Endothelial cell (in vitro differentiated cells): ENCODE measurements at regions not wholly inside any gene's neighbourhood (a gene's known extent, or its start where the extent isn't known, plus 50 kb on each side); places are given as distances from the start of the nearest gene placed in this dataset.

Source experiments
- DNase-seq: peaks from one replicate; pipeline ENCODE4 v3.0.0; 2021; ENCODE audit warnings: low spot score
- H3K27ac Mint-ChIP-seq: one replicate; pipeline ENCODE4 v1.8.0; 2021; ENCODE audit warnings: mixed read lengths, inconsistent platforms; ENCODE audit not compliant: unreplicated experiment
- H3K27me3 Mint-ChIP-seq: one replicate; pipeline ENCODE4 v1.8.0; 2021; ENCODE audit warnings: mild to moderate bottlenecking, moderate library complexity, mixed read lengths, inconsistent platforms; ENCODE audit not compliant: unreplicated experiment
- H3K36me3 Mint-ChIP-seq: one replicate; pipeline ENCODE4 v1.8.0; 2021; ENCODE audit warnings: mild to moderate bottlenecking, low read depth, mixed read lengths, inconsistent platforms; ENCODE audit not compliant: unreplicated experiment
- H3K4me1 Mint-ChIP-seq: one replicate; pipeline ENCODE4 v1.8.0; 2021; ENCODE audit warnings: mild to moderate bottlenecking, mixed read lengths, inconsistent platforms; ENCODE audit not compliant: unreplicated experiment
- H3K4me3 Mint-ChIP-seq: one replicate; pipeline ENCODE4 v1.8.0; 2021; ENCODE audit warnings: mild to moderate bottlenecking, mixed read lengths, inconsistent platforms; ENCODE audit not compliant: unreplicated experiment
- H3K9me3 Mint-ChIP-seq: one replicate; pipeline ENCODE4 v1.8.0; 2021; ENCODE audit warnings: mixed read lengths, inconsistent platforms; ENCODE audit not compliant: unreplicated experiment
- CTCF ChIP-seq: fragments of 200-600 bp; sonication (generic); IDR thresholded peaks from one replicate; pipeline ENCODE4 v1.5.0; 2021; ENCODE audit warnings: antibody characterized with exemption; ENCODE audit not compliant: unreplicated experiment

- Mint-ChIP-seq H3K4me1 (peaks cover 27% of the 10 kb centered on the region), H3K9me3 (no peaks in the 10 kb centered on the region), H3K36me3 (no peaks in the 10 kb centered on the region), H3K4me3 (no peak overlapping the region), H3K27me3 (peaks cover 8% of the 10 kb centered on the region), H3K27ac (no peak overlapping the region)
- TF ChIP-seq CTCF = no peak
- no peak for DNase-seq
Measured at GRCh38 chr16:86408685-86409084, 101.6 kb upstream of the FOXF1 start.

GRCh38 chr16:86410081-86410480 lies 100.2 kb upstream of the FOXF1 start:
- Mint-ChIP-seq H3K9me3 (no peaks in the 10 kb centered on the region), H3K27ac (no peak overlapping the region), H3K27me3 (peaks cover 6% of the 10 kb centered on the region), H3K36me3 (no peaks in the 10 kb centered on the region), H3K4me3 (no peak overlapping the region), H3K4me1 (peaks cover 26% of the 10 kb centered on the region)
- no peak for DNase-seq
- TF ChIP-seq CTCF = no peak

GRCh38 chr16:86410529-86410928 lies 99.8 kb upstream of the FOXF1 start:
- no peak for DNase-seq
- no peaks in the 10 kb centered on the region for H3K36me3 Mint-ChIP-seq
- peaks cover 26% of the 10 kb centered on the region for H3K4me1 Mint-ChIP-seq
- no peak for TF ChIP-seq CTCF
- no peaks in the 10 kb centered on the region for H3K9me3 Mint-ChIP-seq
- H3K27ac Mint-ChIP-seq = no peak overlapping the region
- H3K4me3 Mint-ChIP-seq = no peak overlapping the region
- H3K27me3 Mint-ChIP-seq = peaks cover 2% of the 10 kb centered on the region

GRCh38 chr16:86411897-86412296 lies 98.4 kb upstream of the FOXF1 start:
- Mint-ChIP-seq H3K4me3 (no peak overlapping the region), H3K27me3 (peaks cover 2% of the 10 kb centered on the region), H3K9me3 (no peaks in the 10 kb centered on the region), H3K36me3 (no peaks in the 10 kb centered on the region), H3K27ac (no peak overlapping the region), H3K4me1 (peaks cover 24% of the 10 kb centered on the region)
- DNase-seq = no peak
- no peak for TF ChIP-seq CTCF

GRCh38 chr16:86414991-86415740 lies 95.2 kb upstream of the FOXF1 start:
- TF ChIP-seq CTCF = no peak
- peaks cover 19% of the 10 kb centered on the region for H3K4me1 Mint-ChIP-seq
- no peak overlapping the region for H3K4me3 Mint-ChIP-seq
- peak overlapping the region; percentile 82 for H3K27ac Mint-ChIP-seq
- H3K27me3 Mint-ChIP-seq = no peaks in the 10 kb centered on the region
- no peaks in the 10 kb centered on the region for H3K36me3 Mint-ChIP-seq
- DNase-seq = peak; percentile 22
- no peaks in the 10 kb centered on the region for H3K9me3 Mint-ChIP-seq
